Skeletal muscle tissue (tissue), 4 donors: ENCODE measurements at regions not wholly inside any gene's neighbourhood (a gene's known extent, or its start where the extent isn't known, plus 50 kb on each side); places are given as distances from the start of the nearest gene placed in this dataset. TPM values are rescaled to one million over a fixed set of nuclear protein-coding genes. Genes with fewer than 3 reads are reported as not detected.
"Not testable (repeated sequence)": the region's sequence is repeated elsewhere in the genome, so short reads cannot be mapped to it uniquely, and the experiment has no call there.

Source experiments
- H3K27ac ChIP-seq: one replicate; pipeline ENCODE4 v1.7.0; 2013; ENCODE audit warnings: mild to moderate bottlenecking, low read depth, low read length, inconsistent platforms
- H3K27me3 ChIP-seq, 3 donors: one replicate each; pipeline ENCODE4 v1.7.0; 2013; ENCODE audit warnings: low read length in 3 of 3; ENCODE audit not compliant: control insufficient read depth in 3 of 3, insufficient read depth in 3 of 3
- H3K36me3 ChIP-seq, 3 donors: one replicate each; pipeline ENCODE4 v1.7.0; 2013; ENCODE audit warnings: low read length in 3 of 3; ENCODE audit not compliant: control insufficient read depth in 3 of 3, insufficient read depth in 3 of 3
- H3K4me1 ChIP-seq, 3 donors: one replicate each; pipeline ENCODE4 v1.7.0; 2013; ENCODE audit warnings: low read length in 3 of 3, mild to moderate bottlenecking in 3 of 3; ENCODE audit not compliant: control insufficient read depth in 3 of 3, insufficient read depth in 3 of 3
- H3K4me3 ChIP-seq, 3 donors: one replicate each; pipeline ENCODE4 v1.7.0; 2013; ENCODE audit warnings: low read length in 3 of 3
- H3K9ac ChIP-seq, 3 donors: one replicate each; pipeline ENCODE4 v1.7.0; 2013; ENCODE audit warnings: low read length in 3 of 3, mild to moderate bottlenecking in 3 of 3, moderate library complexity in 2 of 3, low read depth in 1 of 3
- H3K9me3 ChIP-seq, 3 donors: one replicate each; pipeline ENCODE4 v1.7.0; 2013; ENCODE audit warnings: low read length in 3 of 3; ENCODE audit not compliant: control insufficient read depth in 3 of 3
- small RNA-seq: library from RNA; depleted of rRNA; stranded (forward); fragments of <200 nt; gene quantifications from one replicate; pipeline ENCODE3, GENCODE V24; 2014
- donor health status: Osteomylitis.

GRCh38 chr9:93748827-93749226 lies 172.4 kb downstream of the PHF2 start:
- peaks cover 0 to 14% (median 3%) of the 10 kb centered on the region in 3 donors for H3K9me3 ChIP-seq
- H3K4me3 ChIP-seq, H3K27me3 ChIP-seq, H3K4me1 ChIP-seq, H3K9ac ChIP-seq, H3K36me3 ChIP-seq, H3K27ac ChIP-seq: not testable (repeated sequence)

GRCh38 chr9:93731963-93732362 lies 155.6 kb downstream of the PHF2 start:
- peaks cover 0 to 13% (median 0%) of the 10 kb centered on the region in 3 donors for H3K9me3 ChIP-seq

GRCh38 chr9:93730648-93731047 lies 154.3 kb downstream of the PHF2 start:
- Histone ChIP-seq H3K4me1 (no peaks in the 10 kb centered on the region), H3K27me3 (peaks cover 10 to 27% (median 18%) of the 10 kb centered on the region in 3 donors), H3K27ac (no peak overlapping the region), H3K4me3 (no peak overlapping the region), H3K36me3 (no peaks in the 10 kb centered on the region), H3K9me3 (peaks cover 0 to 13% (median 0%) of the 10 kb centered on the region in 3 donors), H3K9ac (no peak overlapping the region)

More at GRCh38 chr9:93731963-93732362, 155.6 kb downstream of the PHF2 start:
- Histone ChIP-seq H3K27ac (no peak overlapping the region), H3K4me1 (no peaks in the 10 kb centered on the region), H3K36me3 (no peaks in the 10 kb centered on the region), H3K4me3 (no peak overlapping the region), H3K9ac (no peak overlapping the region), H3K27me3 (peaks cover 3 to 19% (median 6%) of the 10 kb centered on the region in 3 donors)

GRCh38 chr9:93730217-93730616 lies 153.8 kb downstream of the PHF2 start:
- no peak overlapping the region for H3K27ac ChIP-seq

More at GRCh38 chr9:93730217-93730616, 153.8 kb downstream of the PHF2 start:
- H3K4me3 ChIP-seq = no peak overlapping the region
- H3K9ac ChIP-seq = no peak overlapping the region
- no peaks in the 10 kb centered on the region for H3K36me3 ChIP-seq
- peaks cover 10 to 27% (median 18%) of the 10 kb centered on the region in 3 donors for H3K27me3 ChIP-seq
- no peaks in the 10 kb centered on the region for H3K4me1 ChIP-seq
- H3K9me3 ChIP-seq = peaks cover 0 to 13% (median 0%) of the 10 kb centered on the region in 3 donors

Small RNA genes in the stretch of these regions (small RNA-seq; reads per million reads assigned to genes)
- not detected for gene MIR4291
